ENCODE measurements at regions not wholly inside any gene's neighbourhood (a gene's known extent, or its start where the extent isn't known, plus 50 kb on each side); places are given as distances from the start of the nearest gene placed in this dataset.

GRCh38 chr7:94231305-94231704, 163.4 kb upstream of the COL1A2 start:
- TF ChIP-seq POLR2A (IDR thresholded peaks at IDR 0.05) (no peak), CTCF (IDR thresholded peaks at IDR 0.05) (no peak)
- Histone ChIP-seq H3K36me3 (no peaks in the 10 kb centered on the region), H3K4me3 (no peak overlapping the region), H3K27me3 (no peaks in the 10 kb centered on the region), H3K27ac (no peak overlapping the region), H3K4me1 (no peaks in the 10 kb centered on the region), H3K9me3 (no peaks in the 10 kb centered on the region)
- DNase-seq (no peak), ATAC-seq (no peak)
- WGBS, 4 donors = 80 to 85% (median 82%) methylated on average over 2 of the region's 2 CpGs
- intact Hi-C loops (cut with DNase I) = no loop called here

GRCh38 chr7:94236960-94237359, 157.7 kb upstream of the COL1A2 start:
- Histone ChIP-seq H3K36me3 (no peaks in the 10 kb centered on the region), H3K4me3 (no peak overlapping the region), H3K9me3 (no peaks in the 10 kb centered on the region), H3K27ac (no peak overlapping the region), H3K4me1 (peaks cover 0 to 16% (median 0%) of the 10 kb centered on the region in 12 donors), H3K27me3 (no peaks in the 10 kb centered on the region)
- intact Hi-C loops (cut with DNase I) = no loop called here
- ATAC-seq (no peak), DNase-seq (no peak)
- TF ChIP-seq POLR2A (IDR thresholded peaks at IDR 0.05) (no peak), CTCF (IDR thresholded peaks at IDR 0.05) (no peak)
- 80 to 94% (median 89%) methylated on average over 2 of the region's 2 CpGs for WGBS, 4 donors

GRCh38 chr7:94237417-94237816, 157.3 kb upstream of the COL1A2 start:
- 70 to 77% (median 75%) methylated on average over 3 of the region's 3 CpGs for WGBS, 4 donors
- Histone ChIP-seq H3K36me3 (no peaks in the 10 kb centered on the region), H3K27ac (no peak overlapping the region), H3K27me3 (no peaks in the 10 kb centered on the region), H3K4me1 (peaks cover 0 to 16% (median 0%) of the 10 kb centered on the region in 12 donors), H3K9me3 (no peaks in the 10 kb centered on the region), H3K4me3 (no peak overlapping the region)
- DNase-seq (no peak), ATAC-seq (no peak)
- TF ChIP-seq POLR2A (IDR thresholded peaks at IDR 0.05) = no peak
- no peak for TF ChIP-seq CTCF (IDR thresholded peaks at IDR 0.05)
- intact Hi-C loops (cut with DNase I) = no loop called here

GRCh38 chr7:94239661-94240234, 154.9 kb upstream of the COL1A2 start:
- WGBS, 4 donors = 38 to 47% (median 41%) methylated on average over 4 of the region's 4 CpGs
- H3K4me3 ChIP-seq = no peak overlapping the region
- intact Hi-C loops (cut with DNase I) = no loop called here
- DNase-seq (peak in 4 of 5 donors; percentile 33 to 40 (median 33)), ATAC-seq (peak; percentile 47 to 76 (median 62))
- no peaks in the 10 kb centered on the region for H3K9me3 ChIP-seq
- H3K36me3 ChIP-seq = no peaks in the 10 kb centered on the region
- peaks cover 0 to 16% (median 0%) of the 10 kb centered on the region in 12 donors for H3K4me1 ChIP-seq
- H3K27ac ChIP-seq = peak overlapping the region in 4 of 12 donors; percentile 12 to 50 (median 29)
- no peaks in the 10 kb centered on the region for H3K27me3 ChIP-seq
- TF ChIP-seq POLR2A (IDR thresholded peaks at IDR 0.05) (no peak), CTCF (IDR thresholded peaks at IDR 0.05) (no peak)
